H9 (cell line): ENCODE measurements at regions not wholly inside any gene's neighbourhood (a gene's known extent, or its start where the extent isn't known, plus 50 kb on each side); places are given as distances from the start of the nearest gene placed in this dataset.

Experiments used
- DNase-seq: peaks from one replicate; pipeline ENCODE4 v3.0.0-alpha.2; 2017
- H2AFZ ChIP-seq: one replicate; pipeline ENCODE4 v1.6.1; 2013; ENCODE audit warnings: mild to moderate bottlenecking, low read length, control low read depth, moderate library complexity
- H2AK5ac ChIP-seq: 2 replicates; pipeline ENCODE4 v1.6.1; 2013; ENCODE audit warnings: low read length, control low read depth, mixed read lengths; ENCODE audit not compliant: insufficient read length
- H2BK120ac ChIP-seq: one replicate; pipeline ENCODE4 v1.6.1; 2013; ENCODE audit warnings: low read depth, mild to moderate bottlenecking, low read length, control low read depth, inconsistent platforms; ENCODE audit not compliant: poor library complexity, severe bottlenecking
- H2BK12ac ChIP-seq: 2 replicates; pipeline ENCODE4 v1.6.1; 2013; ENCODE audit warnings: low read length, control low read depth, mixed read lengths, low read depth; ENCODE audit not compliant: insufficient read length
- H2BK15ac ChIP-seq: 2 replicates; pipeline ENCODE4 v1.6.1; 2013; ENCODE audit warnings: low read depth, low read length, control low read depth
- H2BK20ac ChIP-seq: one replicate; pipeline ENCODE4 v1.6.1; 2013; ENCODE audit warnings: low read depth, mild to moderate bottlenecking, low read length, control low read depth, inconsistent platforms; ENCODE audit not compliant: poor library complexity, severe bottlenecking
- H2BK5ac ChIP-seq: 2 replicates; pipeline ENCODE4 v1.6.1; 2013; ENCODE audit warnings: low read length, control low read depth, mixed read lengths; ENCODE audit not compliant: insufficient read length
- H3K14ac ChIP-seq: 2 replicates; pipeline ENCODE4 v1.6.1; 2013; ENCODE audit warnings: low read length, control low read depth; ENCODE audit not compliant: insufficient read depth
- H3K18ac ChIP-seq: 2 replicates; pipeline ENCODE4 v1.6.1; 2013; ENCODE audit warnings: low read depth, mild to moderate bottlenecking, mixed read lengths, low read length, control low read depth; ENCODE audit not compliant: insufficient read length
- H3K23ac ChIP-seq: 2 replicates; pipeline ENCODE4 v1.6.1; 2013; ENCODE audit warnings: low read length, control low read depth, mixed read lengths, low read depth; ENCODE audit not compliant: insufficient read length
- H3K23me2 ChIP-seq: 2 replicates; pipeline ENCODE4 v1.6.1; 2013; ENCODE audit warnings: low read depth, mild to moderate bottlenecking, mixed read lengths, low read length, control low read depth; ENCODE audit not compliant: insufficient read length, poor library complexity, severe bottlenecking
- H3K27ac ChIP-seq: 2 replicates; pipeline ENCODE4 v1.5.1; 2013; ENCODE audit warnings: low read length, control low read depth, mixed read lengths, low read depth; ENCODE audit not compliant: insufficient read length
- H3K27me3 ChIP-seq: 2 replicates; pipeline ENCODE4 v1.6.1; 2013; ENCODE audit warnings: low read length, control low read depth, inconsistent platforms; ENCODE audit not compliant: insufficient read depth
- H3K4ac ChIP-seq: 2 replicates; pipeline ENCODE4 v1.6.1; 2013; ENCODE audit warnings: low read depth, mild to moderate bottlenecking, control low read depth, inconsistent platforms, low read length, moderate library complexity
- H3K4me1 ChIP-seq: 2 replicates; pipeline ENCODE4 v1.6.1; 2013; ENCODE audit warnings: low read length, control low read depth, inconsistent platforms; ENCODE audit not compliant: insufficient read depth
- H3K4me2 ChIP-seq: 2 replicates; pipeline ENCODE4 v1.6.1; 2013; ENCODE audit warnings: low read length, control low read depth, mixed read lengths; ENCODE audit not compliant: insufficient read length, insufficient read depth
- H3K56ac ChIP-seq: 2 replicates; pipeline ENCODE4 v1.6.1; 2013; ENCODE audit warnings: low read depth, mild to moderate bottlenecking, mixed read lengths, low read length, control low read depth; ENCODE audit not compliant: insufficient read length
- H3K79me1 ChIP-seq: 2 replicates; pipeline ENCODE4 v1.6.1; 2013; ENCODE audit warnings: low read depth, mild to moderate bottlenecking, moderate library complexity, low read length, control low read depth, inconsistent platforms; ENCODE audit not compliant: insufficient read depth, poor library complexity, severe bottlenecking
- H3K79me2 ChIP-seq: 2 replicates; pipeline ENCODE4 v1.6.1; 2013; ENCODE audit warnings: low read length, control low read depth, inconsistent platforms; ENCODE audit not compliant: insufficient read depth
- H3K9ac ChIP-seq: 2 replicates; pipeline ENCODE4 v1.6.1; 2013; ENCODE audit warnings: low read length, control low read depth, mixed read lengths; ENCODE audit not compliant: insufficient read length; ENCODE audit errors: extremely low read depth
- H3K9me3 ChIP-seq: one replicate; pipeline ENCODE4 v1.6.1; 2013; ENCODE audit warnings: low read depth, low read length, inconsistent platforms; ENCODE audit not compliant: control insufficient read depth
- H3T11ph ChIP-seq: one replicate; pipeline ENCODE4 v1.6.1; 2013; ENCODE audit warnings: mild to moderate bottlenecking, low read length, control low read depth, inconsistent platforms
- H4K20me1 ChIP-seq: one replicate; pipeline ENCODE4 v1.6.1; 2013; ENCODE audit not compliant: control insufficient read depth, insufficient read length, insufficient read depth
- H4K5ac ChIP-seq: 2 replicates; pipeline ENCODE4 v1.6.1; 2013; ENCODE audit warnings: low read depth, mild to moderate bottlenecking, mixed read lengths, low read length, control low read depth; ENCODE audit not compliant: insufficient read length
- H4K8ac ChIP-seq: replicated peaks from 2 replicates; pipeline ENCODE4 v1.6.1; 2013; ENCODE audit warnings: low read length, control low read depth, mixed read lengths, low read depth; ENCODE audit not compliant: insufficient read length
- H4K91ac ChIP-seq: 2 replicates; pipeline ENCODE4 v1.6.1; 2013; ENCODE audit warnings: low read depth, mild to moderate bottlenecking, moderate library complexity, mixed read lengths, low read length, control low read depth; ENCODE audit not compliant: insufficient read length
- H3K27ac Mint-ChIP-seq, 3 experiments: 2 replicates in 2 of 3; 3 replicates in 1 of 3; pipeline ENCODE4 v1.8.0; 2020 to 2021; ENCODE audit warnings: mixed read lengths in 3 of 3, mild to moderate bottlenecking in 1 of 3, moderate library complexity in 1 of 3
- H3K27me3 Mint-ChIP-seq: 2 replicates; pipeline ENCODE4 v1.8.0; 2021; ENCODE audit warnings: low read depth, mild to moderate bottlenecking, moderate library complexity, mixed read lengths
- H3K36me3 Mint-ChIP-seq, 3 experiments: 2 replicates in 2 of 3; 3 replicates in 1 of 3; pipeline ENCODE4 v1.8.0; 2020 to 2021; ENCODE audit warnings: low read depth in 3 of 3, mixed read lengths in 3 of 3; ENCODE audit not compliant: insufficient read depth in 1 of 3
- H3K4me1 Mint-ChIP-seq, 2 experiments: 2 replicates each; pipeline ENCODE4 v1.8.0; 2020; ENCODE audit warnings: mixed read lengths in 2 of 2
- H3K4me3 Mint-ChIP-seq, 2 experiments: 2 replicates in 1 of 2; 3 replicates in 1 of 2; pipeline ENCODE4 v1.8.0; 2020 to 2021; ENCODE audit warnings: mild to moderate bottlenecking in 2 of 2, mixed read lengths in 2 of 2, moderate library complexity in 1 of 2
- H3K9me3 Mint-ChIP-seq, 2 experiments: 2 replicates in 1 of 2; 3 replicates in 1 of 2; pipeline ENCODE4 v1.8.0; 2020; ENCODE audit warnings: mild to moderate bottlenecking in 2 of 2, mixed read lengths in 2 of 2, moderate library complexity in 1 of 2
- WGBS: extraction: QIAGEN DNeasy Blood & Tissue Kit; methylation state at CpG from one replicate; pipeline ENCODE4 v1.1.7; 2013; ENCODE audit warnings: missing lambda C conversion rate, low lambda C conversion rate, mixed read lengths; ENCODE audit not compliant: insufficient read length; ENCODE audit errors: extremely low coverage; 5-methylcytosine and 5-hydroxymethylcytosine counted together
- TF ChIP-seq, protein P1 (sequence below): fragments of 200-600 bp; sonication (generic); conservative IDR thresholded peaks from 3 replicates; pipeline ENCODE4 v1.8.0; 2021; ENCODE audit warnings: antibody characterized with exemption, mild to moderate bottlenecking

DNA sequence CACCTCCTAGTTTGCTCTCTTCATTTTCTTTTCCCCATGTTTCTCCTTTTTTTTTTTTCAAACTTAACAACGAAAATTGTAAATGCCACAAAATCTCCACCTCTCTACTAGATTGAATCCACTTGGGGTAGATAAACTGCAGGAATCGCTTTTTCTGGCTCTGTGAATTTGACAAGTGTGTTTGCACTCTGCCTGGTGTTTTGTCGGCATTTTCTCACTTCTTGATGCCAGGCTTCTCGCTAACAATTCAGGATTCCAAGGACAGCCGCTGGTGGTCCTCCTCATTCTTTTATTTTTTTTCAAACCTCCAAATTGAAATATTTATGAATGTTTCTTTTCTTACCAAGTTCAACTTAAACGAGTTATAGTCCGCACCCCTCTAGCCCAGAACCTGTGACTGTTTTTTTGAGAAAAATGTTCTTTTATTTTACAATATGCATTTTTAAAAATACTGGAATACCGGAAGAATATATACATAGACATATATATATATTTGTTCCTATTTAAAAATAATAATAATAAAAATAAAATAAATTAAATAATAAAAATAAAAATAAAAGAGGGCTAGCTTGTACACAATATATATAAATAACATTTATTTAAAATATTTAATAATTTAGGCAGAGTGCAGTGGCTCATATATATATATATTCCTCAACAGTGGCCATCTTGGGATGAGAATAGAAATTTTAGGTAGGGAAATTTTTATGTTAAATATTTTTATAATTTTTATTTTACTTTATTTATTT, 538.8 kb downstream of the TYW1 start:
- Histone ChIP-seq H3K23me2 (no peaks in the 10 kb centered on the region), H3K4ac (no peak overlapping the region), H2BK5ac (no peak overlapping the region), H4K91ac (no peak overlapping the region), H2BK120ac (no peak overlapping the region), H3K4me2 (no peak overlapping the region), H4K5ac (no peak overlapping the region), H3K4me1 (no peaks in the 10 kb centered on the region), H3K14ac (no peak overlapping the region), H2AK5ac (no peak overlapping the region), H3K79me2 (no peaks in the 10 kb centered on the region), H3K9me3 (no peaks in the 10 kb centered on the region), H2BK20ac (no peak overlapping the region), H3K27ac (no peak overlapping the region), H4K8ac (no peak overlapping the region), H2BK12ac (no peak overlapping the region), H3K23ac (no peak overlapping the region), H2AFZ (no peak overlapping the region), H3K56ac (no peak overlapping the region), H3K27me3 (no peaks in the 10 kb centered on the region), H3K9ac (no peak overlapping the region), H3K18ac (no peak overlapping the region), H4K20me1 (no peaks in the 10 kb centered on the region), H2BK15ac (no peak overlapping the region), H3K79me1 (no peaks in the 10 kb centered on the region), H3T11ph (no peak overlapping the region)
- peaks cover 6 to 7% of the 10 kb centered on the region in 2 experiments; a peak in 4 of 5 replicates for H3K9me3 Mint-ChIP-seq
- no peak overlapping the region for H3K27ac Mint-ChIP-seq
- peaks cover 0 to 12% (median 0%) of the 10 kb centered on the region in 3 experiments; a peak in 3 of 7 replicates for H3K36me3 Mint-ChIP-seq
- no peaks in the 10 kb centered on the region for H3K4me1 Mint-ChIP-seq
- H3K27me3 Mint-ChIP-seq = peaks cover 3% of the 10 kb centered on the region; the same call in 1 of the 2 replicates
- TF ChIP-seq, protein P1, sequence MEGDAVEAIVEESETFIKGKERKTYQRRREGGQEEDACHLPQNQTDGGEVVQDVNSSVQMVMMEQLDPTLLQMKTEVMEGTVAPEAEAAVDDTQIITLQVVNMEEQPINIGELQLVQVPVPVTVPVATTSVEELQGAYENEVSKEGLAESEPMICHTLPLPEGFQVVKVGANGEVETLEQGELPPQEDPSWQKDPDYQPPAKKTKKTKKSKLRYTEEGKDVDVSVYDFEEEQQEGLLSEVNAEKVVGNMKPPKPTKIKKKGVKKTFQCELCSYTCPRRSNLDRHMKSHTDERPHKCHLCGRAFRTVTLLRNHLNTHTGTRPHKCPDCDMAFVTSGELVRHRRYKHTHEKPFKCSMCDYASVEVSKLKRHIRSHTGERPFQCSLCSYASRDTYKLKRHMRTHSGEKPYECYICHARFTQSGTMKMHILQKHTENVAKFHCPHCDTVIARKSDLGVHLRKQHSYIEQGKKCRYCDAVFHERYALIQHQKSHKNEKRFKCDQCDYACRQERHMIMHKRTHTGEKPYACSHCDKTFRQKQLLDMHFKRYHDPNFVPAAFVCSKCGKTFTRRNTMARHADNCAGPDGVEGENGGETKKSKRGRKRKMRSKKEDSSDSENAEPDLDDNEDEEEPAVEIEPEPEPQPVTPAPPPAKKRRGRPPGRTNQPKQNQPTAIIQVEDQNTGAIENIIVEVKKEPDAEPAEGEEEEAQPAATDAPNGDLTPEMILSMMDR = no peak
- no CpG with 5 or more reads among the region's 8 CpGs for WGBS
- DNase-seq = no peak
- H3K4me3 Mint-ChIP-seq = no peak overlapping the region
